GM20000 (cell line): ENCODE measurements at regions not wholly inside any gene's neighbourhood (a gene's known extent, or its start where the extent isn't known, plus 50 kb on each side); places are given as distances from the start of the nearest gene placed in this dataset.

ENCODE experiments used
- DNase-seq: peaks from one replicate; pipeline ENCODE4 v3.0.0; 2012; ENCODE audit warnings: low spot score
- CTCF ChIP-seq: IDR thresholded peaks from 2 replicates; pipeline ENCODE4 v1.5.1; 2012; ENCODE audit warnings: mild to moderate bottlenecking, control low read depth; ENCODE audit errors: extremely low read depth, missing control alignments

GRCh38 chr7:82542665-82543064, 99.1 kb upstream of the CACNA2D1 start:
- TF ChIP-seq CTCF, result no peak
- no peak for DNase-seq

GRCh38 chr7:82539969-82540368, 96.4 kb upstream of the CACNA2D1 start:
- no peak for TF ChIP-seq CTCF
- no peak for DNase-seq

GRCh38 chr7:82534684-82535083, 91.1 kb upstream of the CACNA2D1 start:
- no peak for DNase-seq
- TF ChIP-seq CTCF, result no peak

GRCh38 chr7:82530361-82530760, 86.8 kb upstream of the CACNA2D1 start:
- TF ChIP-seq CTCF, result no peak
- no peak for DNase-seq

- no peak for TF ChIP-seq CTCF
- no peak for DNase-seq
Measured at GRCh38 chr7:82528577-82529310, 85.2 kb upstream of the CACNA2D1 start.

GRCh38 chr7:82527851-82528250, 84.3 kb upstream of the CACNA2D1 start:
- DNase-seq, result no peak

More at GRCh38 chr7:82527851-82528250, 84.3 kb upstream of the CACNA2D1 start:
- no peak for TF ChIP-seq CTCF
